NB4 (cell line): ENCODE measurements at regions not wholly inside any gene's neighbourhood (a gene's known extent, or its start where the extent isn't known, plus 50 kb on each side); places are given as distances from the start of the nearest gene placed in this dataset.
A peak's percentile ranks its signal among the peaks of the same experiment; 100 is the strongest.

Experiments used
- DNase-seq: peaks from one replicate; pipeline ENCODE4 v3.0.0; 2010; ENCODE audit warnings: low read depth
- H3K4me3 ChIP-seq: one replicate; pipeline ENCODE4 v1.5.1; 2011; ENCODE audit warnings: mild to moderate bottlenecking, low read depth, low read length, moderate library complexity
- CTCF ChIP-seq: IDR thresholded peaks from one replicate; pipeline ENCODE4 v1.5.1; 2012; ENCODE audit warnings: low read depth, low read length
- MAX ChIP-seq: IDR thresholded peaks from 2 replicates; pipeline ENCODE4 v1.6.1; 2011; ENCODE audit warnings: low read depth, low read length
- MYC ChIP-seq: IDR thresholded peaks from 2 replicates; pipeline ENCODE4 v1.6.1; 2011; ENCODE audit warnings: low read depth, low read length
- POLR2A ChIP-seq: IDR thresholded peaks from 2 replicates; pipeline ENCODE4 v1.6.1; 2011; ENCODE audit warnings: mild to moderate bottlenecking; ENCODE audit not compliant: insufficient read length; ENCODE audit errors: extremely low read depth

GRCh38 chrX:37904833-37905232, 57.5 kb upstream of the DYNLT3 start:
- no peak for TF ChIP-seq MAX
- no peak for TF ChIP-seq CTCF
- no peak for TF ChIP-seq MYC
- TF ChIP-seq POLR2A = no peak
- H3K4me3 ChIP-seq = no peak overlapping the region
- DNase-seq = no peak

- H3K4me3 ChIP-seq = no peak overlapping the region
- DNase-seq = peak; percentile 59
- no peak for TF ChIP-seq MYC
- TF ChIP-seq MAX = no peak
- TF ChIP-seq POLR2A = no peak
- peak; percentile 36 for TF ChIP-seq CTCF
These were observed 58.2 kb upstream of the DYNLT3 start for GRCh38 chrX:37905436-37906147.

- no peak for TF ChIP-seq CTCF
- TF ChIP-seq POLR2A = no peak
- no peak overlapping the region for H3K4me3 ChIP-seq
- no peak for DNase-seq
These were observed 59.0 kb upstream of the DYNLT3 start for GRCh38 chrX:37906357-37906756.

- TF ChIP-seq MYC (no peak), MAX (no peak), CTCF (no peak), POLR2A (no peak)
- no peak for DNase-seq
- H3K4me3 ChIP-seq = no peak overlapping the region
These were observed 62.8 kb upstream of the DYNLT3 start for GRCh38 chrX:37910186-37910585.

GRCh38 chrX:37912304-37912703, 64.9 kb upstream of the DYNLT3 start:
- peak; percentile 14 for DNase-seq

More at GRCh38 chrX:37912304-37912703, 64.9 kb upstream of the DYNLT3 start:
- H3K4me3 ChIP-seq = no peak overlapping the region
- TF ChIP-seq CTCF (no peak), POLR2A (no peak), MAX (no peak), MYC (no peak)
